ENCODE measurements at regions not wholly inside any gene's neighbourhood (a gene's known extent, or its start where the extent isn't known, plus 50 kb on each side); places are given as distances from the start of the nearest gene placed in this dataset.

DNA sequence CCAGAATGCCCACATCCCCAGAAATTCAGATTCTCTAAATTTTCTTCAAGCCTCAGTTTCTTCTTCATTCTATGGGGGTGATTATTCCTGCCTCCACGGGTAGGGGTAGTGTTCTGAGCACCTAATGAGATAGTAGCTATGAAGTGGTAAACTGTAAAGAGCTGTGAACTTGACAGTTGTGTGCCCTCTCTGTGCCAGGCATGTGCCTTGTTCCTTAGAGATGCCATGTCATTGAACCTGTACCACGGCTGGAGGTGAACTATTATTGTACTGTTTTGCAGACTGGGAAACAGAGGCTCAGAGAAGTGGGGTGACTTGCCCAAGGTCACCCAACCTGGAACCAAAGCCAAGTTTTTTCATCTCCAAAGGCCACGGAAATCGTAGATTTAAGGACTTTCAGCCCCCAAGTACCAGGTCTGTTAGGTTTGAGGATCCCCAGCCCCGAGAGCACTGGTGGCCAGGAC lies 67.7 kb upstream of the SIRPA start:
- no peak for DNase-seq (ENCODE audit: low read depth in 6 of 9, low spot score in 9 of 9)
- Histone ChIP-seq H3K27ac (ENCODE audit: low read depth in 1 of 2, low read length in 1 of 2) (no peak overlapping the region), H3K27me3 (ENCODE audit: control insufficient read depth in 2 of 2, insufficient read depth in 1 of 2, low read length in 1 of 2) (no peaks in the 10 kb centered on the region), H3K4me1 (ENCODE audit: control insufficient read depth in 2 of 2, insufficient read depth in 2 of 2, low read length in 2 of 2) (no peaks in the 10 kb centered on the region), H3K9me3 (ENCODE audit: control insufficient read depth in 2 of 2, insufficient read depth in 1 of 2, low read length in 1 of 2) (peaks cover 0 to 6% of the 10 kb centered on the region in 2 donors), H3K36me3 (ENCODE audit: control insufficient read depth in 2 of 2, insufficient read depth in 2 of 2, low read length in 1 of 2) (no peaks in the 10 kb centered on the region), H3K4me3 (ENCODE audit: low read length in 2 of 2) (no peak overlapping the region)
- WGBS, result 94% methylated on average over 5 of the region's 5 CpGs

DNA sequence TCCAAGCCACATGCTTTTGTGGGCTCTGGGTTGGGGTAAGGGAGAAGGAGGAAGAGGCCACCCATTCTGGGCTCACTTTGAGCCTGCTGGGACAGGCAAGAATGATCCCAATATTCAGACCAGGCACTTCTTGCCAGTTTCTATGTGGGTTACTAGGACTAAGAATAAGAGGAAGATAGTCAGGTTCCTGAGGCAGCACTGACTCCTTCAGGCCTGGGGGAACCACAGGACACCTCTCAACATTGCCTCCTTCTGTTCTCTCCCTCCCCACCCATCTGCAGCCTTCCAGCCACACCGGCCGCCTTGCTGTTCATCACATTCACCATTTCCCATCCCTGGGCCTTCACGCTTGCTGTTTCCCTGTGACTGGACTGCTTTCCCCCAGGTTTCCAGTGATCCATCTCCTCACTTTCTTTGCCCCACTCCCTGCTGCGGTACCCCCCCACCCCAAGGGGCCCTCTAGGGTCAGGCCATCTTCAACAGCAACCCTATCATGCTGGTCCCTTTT lies 69.2 kb upstream of the SIRPA start:
- no peak overlapping the region for H3K27ac ChIP-seq (ENCODE audit: low read depth in 1 of 2, low read length in 1 of 2)
- no peak overlapping the region for H3K4me3 ChIP-seq (ENCODE audit: low read length in 2 of 2)
- H3K9me3 ChIP-seq (ENCODE audit: control insufficient read depth in 2 of 2, insufficient read depth in 1 of 2, low read length in 1 of 2), result peaks cover 0 to 6% of the 10 kb centered on the region in 2 donors
- WGBS, result 97% methylated on average over 4 of the region's 4 CpGs
- H3K4me1 ChIP-seq (ENCODE audit: control insufficient read depth in 2 of 2, insufficient read depth in 2 of 2, low read length in 2 of 2), result no peaks in the 10 kb centered on the region
- H3K27me3 ChIP-seq (ENCODE audit: control insufficient read depth in 2 of 2, insufficient read depth in 1 of 2, low read length in 1 of 2), result no peaks in the 10 kb centered on the region
- no peaks in the 10 kb centered on the region for H3K36me3 ChIP-seq (ENCODE audit: control insufficient read depth in 2 of 2, insufficient read depth in 2 of 2, low read length in 1 of 2)
- no peak for DNase-seq (ENCODE audit: low read depth in 6 of 9, low spot score in 9 of 9)

DNA sequence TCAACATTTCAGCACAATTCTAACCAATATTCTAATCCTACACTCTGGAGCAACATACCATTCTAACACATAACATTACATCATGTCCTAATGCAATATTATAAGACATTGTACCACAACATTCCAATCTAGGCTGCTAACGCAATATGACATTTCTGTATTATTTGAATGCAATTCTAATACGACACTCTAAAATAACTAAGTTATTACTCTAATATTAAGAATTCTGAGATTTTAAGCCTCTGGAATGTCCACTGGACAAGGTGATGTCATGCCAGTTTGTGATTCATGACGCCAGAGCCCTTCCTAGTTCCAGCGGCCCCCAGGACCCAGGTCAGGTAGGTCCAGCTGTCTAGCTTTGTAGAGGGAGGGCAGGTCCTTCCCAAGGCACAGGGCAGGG lies 69.7 kb upstream of the SIRPA start:
- WGBS, result 97% methylated on average over 4 of the region's 4 CpGs
- Histone ChIP-seq H3K4me1 (ENCODE audit: control insufficient read depth in 2 of 2, insufficient read depth in 2 of 2, low read length in 2 of 2) (no peaks in the 10 kb centered on the region), H3K27me3 (ENCODE audit: control insufficient read depth in 2 of 2, insufficient read depth in 1 of 2, low read length in 1 of 2) (no peaks in the 10 kb centered on the region), H3K27ac (ENCODE audit: low read depth in 1 of 2, low read length in 1 of 2) (no peak overlapping the region), H3K36me3 (ENCODE audit: control insufficient read depth in 2 of 2, insufficient read depth in 2 of 2, low read length in 1 of 2) (no peaks in the 10 kb centered on the region), H3K9me3 (ENCODE audit: control insufficient read depth in 2 of 2, insufficient read depth in 1 of 2, low read length in 1 of 2) (peaks cover 0 to 6% of the 10 kb centered on the region in 2 donors), H3K4me3 (ENCODE audit: low read length in 2 of 2) (no peak overlapping the region)
- DNase-seq (ENCODE audit: low read depth in 6 of 9, low spot score in 9 of 9), result no peak

DNA sequence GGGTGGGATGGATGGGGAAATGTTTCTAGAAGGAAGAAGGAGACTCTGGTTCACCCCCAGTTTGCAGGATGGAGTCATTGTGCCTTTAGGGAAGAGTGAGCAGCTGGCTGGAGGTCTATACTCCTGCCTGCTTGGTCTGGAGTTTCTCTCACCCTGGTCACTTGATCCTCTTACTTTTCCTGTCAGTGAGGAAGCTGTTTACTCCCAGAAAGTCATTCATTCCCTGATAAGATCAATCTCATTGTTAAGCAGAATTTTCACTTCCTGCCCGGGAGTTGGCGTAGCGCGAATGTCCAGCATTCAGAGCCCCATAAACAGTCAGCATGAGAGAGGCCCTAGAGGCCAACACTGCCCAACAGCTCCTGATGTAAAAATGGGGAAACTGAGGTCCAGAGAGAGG lies 70.4 kb upstream of the SIRPA start:
- DNase-seq (ENCODE audit: low read depth in 6 of 9, low spot score in 9 of 9), result no peak

DNA sequence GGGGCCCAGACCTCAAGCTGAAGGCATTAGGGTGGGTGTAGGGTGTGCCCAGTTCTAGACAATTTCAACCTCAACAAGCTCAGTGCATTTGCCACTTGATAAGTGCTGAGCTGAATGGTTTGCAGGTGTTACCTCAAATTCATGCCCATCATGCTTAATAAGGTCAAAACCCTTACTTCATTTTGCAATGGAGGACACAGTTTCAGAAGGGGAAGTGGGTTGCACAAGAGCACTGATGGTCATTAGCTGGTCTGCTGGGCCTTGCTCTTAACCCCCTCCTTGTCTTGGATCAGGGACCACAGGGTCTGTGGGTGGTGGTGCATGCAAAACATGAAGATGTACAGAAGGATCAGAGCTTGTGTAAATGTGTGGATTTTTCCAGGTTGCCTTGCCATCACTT lies 71.0 kb upstream of the SIRPA start:
- no peak overlapping the region for H3K27ac ChIP-seq (ENCODE audit: low read depth in 1 of 2, low read length in 1 of 2)
- no peaks in the 10 kb centered on the region for H3K4me1 ChIP-seq (ENCODE audit: control insufficient read depth in 2 of 2, insufficient read depth in 2 of 2, low read length in 2 of 2)
- H3K4me3 ChIP-seq (ENCODE audit: low read length in 2 of 2), result no peak overlapping the region
- peaks cover 0 to 6% of the 10 kb centered on the region in 2 donors for H3K9me3 ChIP-seq (ENCODE audit: control insufficient read depth in 2 of 2, insufficient read depth in 1 of 2, low read length in 1 of 2)
- no peaks in the 10 kb centered on the region for H3K27me3 ChIP-seq (ENCODE audit: control insufficient read depth in 2 of 2, insufficient read depth in 1 of 2, low read length in 1 of 2)
- no peak for DNase-seq (ENCODE audit: low read depth in 6 of 9, low spot score in 9 of 9)
- no peaks in the 10 kb centered on the region for H3K36me3 ChIP-seq (ENCODE audit: control insufficient read depth in 2 of 2, insufficient read depth in 2 of 2, low read length in 1 of 2)

More for the DNA sequence above, 70.4 kb upstream of the SIRPA start:
- H3K9me3 ChIP-seq (ENCODE audit: control insufficient read depth in 2 of 2, insufficient read depth in 1 of 2, low read length in 1 of 2), result peaks cover 0 to 6% of the 10 kb centered on the region in 2 donors
- no peaks in the 10 kb centered on the region for H3K4me1 ChIP-seq (ENCODE audit: control insufficient read depth in 2 of 2, insufficient read depth in 2 of 2, low read length in 2 of 2)
- H3K27ac ChIP-seq (ENCODE audit: low read depth in 1 of 2, low read length in 1 of 2), result no peak overlapping the region
- no peaks in the 10 kb centered on the region for H3K36me3 ChIP-seq (ENCODE audit: control insufficient read depth in 2 of 2, insufficient read depth in 2 of 2, low read length in 1 of 2)
- 81% methylated on average over 4 of the region's 4 CpGs for WGBS
- H3K27me3 ChIP-seq (ENCODE audit: control insufficient read depth in 2 of 2, insufficient read depth in 1 of 2, low read length in 1 of 2), result no peaks in the 10 kb centered on the region
- no peak overlapping the region for H3K4me3 ChIP-seq (ENCODE audit: low read length in 2 of 2)

DNA sequence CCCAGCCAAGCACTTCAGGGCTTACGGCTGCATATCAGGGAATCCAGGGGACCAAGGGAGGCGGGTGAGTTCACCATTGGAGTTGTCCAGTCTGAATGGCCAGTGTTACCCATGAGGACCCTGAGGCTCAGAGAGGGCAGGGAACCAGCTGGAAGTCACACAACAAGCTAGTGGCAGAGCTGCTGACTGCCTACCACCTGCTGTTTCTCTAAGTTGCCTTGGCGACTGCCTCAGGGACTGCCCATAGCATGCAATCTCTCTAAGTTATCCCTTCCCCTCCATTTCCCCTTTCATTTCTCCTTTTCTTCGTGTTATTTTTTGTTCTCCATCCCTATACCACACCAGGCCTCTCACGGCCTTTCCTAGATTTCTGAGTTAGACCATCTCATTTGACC lies 71.8 kb upstream of the SIRPA start:
- Histone ChIP-seq H3K4me3 (ENCODE audit: low read length in 2 of 2) (no peak overlapping the region), H3K36me3 (ENCODE audit: control insufficient read depth in 2 of 2, insufficient read depth in 2 of 2, low read length in 1 of 2) (no peaks in the 10 kb centered on the region), H3K27me3 (ENCODE audit: control insufficient read depth in 2 of 2, insufficient read depth in 1 of 2, low read length in 1 of 2) (no peaks in the 10 kb centered on the region), H3K27ac (ENCODE audit: low read depth in 1 of 2, low read length in 1 of 2) (no peak overlapping the region), H3K9me3 (ENCODE audit: control insufficient read depth in 2 of 2, insufficient read depth in 1 of 2, low read length in 1 of 2) (peaks cover 0 to 6% of the 10 kb centered on the region in 2 donors), H3K4me1 (ENCODE audit: control insufficient read depth in 2 of 2, insufficient read depth in 2 of 2, low read length in 2 of 2) (peaks cover 0 to 1% of the 10 kb centered on the region in 2 donors)
- WGBS, result 84% methylated on average over 5 of the region's 5 CpGs
- DNase-seq (ENCODE audit: low read depth in 6 of 9, low spot score in 9 of 9), result no peak

DNA sequence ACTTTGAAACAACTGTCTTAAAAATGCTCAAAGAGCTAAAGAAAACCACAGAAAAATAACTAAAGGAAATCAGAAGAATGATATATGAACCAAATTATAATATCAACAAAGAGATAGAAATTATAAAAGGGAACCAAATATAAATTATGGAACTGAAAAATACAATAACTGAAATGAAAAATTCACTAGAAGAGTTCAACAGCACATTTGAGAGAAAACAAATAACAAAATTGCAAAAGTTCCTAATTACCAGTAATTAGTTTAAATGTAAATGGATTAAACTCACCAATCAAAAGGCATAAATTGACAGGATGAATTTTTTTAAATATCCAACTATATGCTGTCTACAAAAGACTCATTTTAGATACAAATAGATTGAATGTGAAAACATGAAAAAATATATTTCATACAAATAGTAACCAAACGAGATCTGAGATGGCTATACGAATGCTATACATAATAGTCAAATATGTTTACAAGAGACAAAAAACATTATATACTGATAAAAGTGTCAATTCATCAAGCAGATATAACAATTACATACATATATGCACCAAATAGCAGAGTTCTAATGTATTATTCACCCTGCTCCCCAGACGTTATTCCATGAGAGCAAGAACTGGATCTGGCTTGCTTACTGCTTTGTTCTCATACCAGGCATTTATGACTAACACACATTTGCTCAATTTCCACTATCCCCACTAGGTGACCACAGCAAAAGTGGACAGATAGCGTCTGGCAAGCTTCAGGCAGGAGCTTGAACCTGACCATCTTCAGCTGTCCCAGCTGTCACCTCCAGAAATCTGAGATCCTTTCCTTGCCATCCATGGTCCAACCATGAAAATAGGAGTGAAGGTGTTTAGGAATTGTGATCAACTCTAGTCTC lies 72.4 kb upstream of the SIRPA start:
- Histone ChIP-seq H3K36me3 (ENCODE audit: control insufficient read depth in 2 of 2, insufficient read depth in 2 of 2, low read length in 1 of 2) (no peaks in the 10 kb centered on the region), H3K4me3 (ENCODE audit: low read length in 2 of 2) (no peak overlapping the region), H3K27me3 (ENCODE audit: control insufficient read depth in 2 of 2, insufficient read depth in 1 of 2, low read length in 1 of 2) (peaks cover 0 to 5% of the 10 kb centered on the region in 2 donors), H3K27ac (ENCODE audit: low read depth in 1 of 2, low read length in 1 of 2) (no peak overlapping the region), H3K4me1 (ENCODE audit: control insufficient read depth in 2 of 2, insufficient read depth in 2 of 2, low read length in 2 of 2) (peaks cover 1 to 7% of the 10 kb centered on the region in 2 donors), H3K9me3 (ENCODE audit: control insufficient read depth in 2 of 2, insufficient read depth in 1 of 2, low read length in 1 of 2) (peaks cover 0 to 6% of the 10 kb centered on the region in 2 donors)
- no peak for DNase-seq (ENCODE audit: low read depth in 6 of 9, low spot score in 9 of 9)
- WGBS, result 98% methylated on average over 4 of the region's 4 CpGs

DNA sequence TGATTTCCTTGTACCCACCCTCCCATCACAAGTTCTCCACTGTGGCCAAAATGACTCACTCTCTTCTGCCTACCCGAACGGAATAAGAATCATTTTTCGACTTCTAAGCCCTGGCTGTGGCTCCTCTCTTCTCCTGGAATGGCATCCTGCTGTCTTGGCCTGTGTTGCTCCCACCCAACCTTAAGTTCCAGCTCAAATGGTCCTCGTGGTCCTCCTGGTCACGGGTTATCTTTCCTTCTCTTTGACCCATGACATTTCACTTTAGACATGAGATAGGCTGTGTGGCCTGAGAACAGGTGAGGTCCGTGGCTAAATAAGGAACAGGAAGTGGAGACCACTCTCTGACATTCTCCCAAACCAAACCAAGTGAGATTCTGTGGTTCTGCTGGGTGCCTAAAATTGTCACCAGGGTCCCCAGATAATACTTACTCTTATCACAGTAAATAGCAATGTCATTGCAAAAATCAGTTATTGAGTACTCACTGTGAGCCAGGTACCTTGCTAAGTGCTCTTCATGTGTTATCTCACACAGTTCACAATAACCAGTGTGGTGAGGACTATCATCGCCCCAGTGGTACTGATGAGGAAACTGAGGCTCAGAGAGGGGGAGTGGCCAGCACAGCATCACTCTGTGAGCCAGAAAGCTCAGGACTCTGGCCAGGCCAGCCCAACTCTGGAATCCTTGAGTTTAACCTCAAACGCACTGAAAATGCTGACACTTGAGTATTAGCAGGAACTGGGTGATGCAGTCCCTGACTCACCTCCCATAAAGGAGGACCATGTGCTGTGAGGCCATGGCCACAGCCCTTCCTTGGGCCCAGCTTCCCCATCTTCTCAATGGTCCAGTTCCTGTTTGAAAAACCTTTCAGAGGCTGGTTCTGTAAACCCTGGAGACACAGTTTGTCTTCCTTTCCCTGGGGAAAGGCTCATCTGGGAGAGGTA lies 74.8 kb upstream of the SIRPA start:
- no peaks in the 10 kb centered on the region for H3K36me3 ChIP-seq (ENCODE audit: control insufficient read depth in 2 of 2, insufficient read depth in 2 of 2, low read length in 1 of 2)
- H3K9me3 ChIP-seq (ENCODE audit: control insufficient read depth in 2 of 2, insufficient read depth in 1 of 2, low read length in 1 of 2), result peaks cover 0 to 6% of the 10 kb centered on the region in 2 donors
- peaks cover 0 to 22% of the 10 kb centered on the region in 2 donors for H3K27me3 ChIP-seq (ENCODE audit: control insufficient read depth in 2 of 2, insufficient read depth in 1 of 2, low read length in 1 of 2)
- no peak overlapping the region for H3K27ac ChIP-seq (ENCODE audit: low read depth in 1 of 2, low read length in 1 of 2)
- peaks cover 14 to 26% of the 10 kb centered on the region in 2 donors for H3K4me1 ChIP-seq (ENCODE audit: control insufficient read depth in 2 of 2, insufficient read depth in 2 of 2, low read length in 2 of 2)
- no peak for DNase-seq (ENCODE audit: low read depth in 6 of 9, low spot score in 9 of 9)
- WGBS, result 88% methylated on average over 8 of the region's 8 CpGs
- no peak overlapping the region for H3K4me3 ChIP-seq (ENCODE audit: low read length in 2 of 2)

Measured in thymus (tissue), 11 donors.